ENCODE measurements at regions not wholly inside any gene's neighbourhood (a gene's known extent, or its start where the extent isn't known, plus 50 kb on each side); places are given as distances from the start of the nearest gene placed in this dataset.

GRCh38 chr22:23424031-23424430 is 156.1 kb downstream of the IGLL1 start:
- TF ChIP-seq CTCF (IDR thresholded peaks at IDR 0.05) (no peak), POLR2A (IDR thresholded peaks at IDR 0.05) (no peak)

Data from right lobe of liver (tissue), 4 donors.